Fibroblast of the aortic adventitia (primary cell): ENCODE measurements at regions not wholly inside any gene's neighbourhood (a gene's known extent, or its start where the extent isn't known, plus 50 kb on each side); places are given as distances from the start of the nearest gene placed in this dataset.

Experiments used
- DNase-seq: peaks from one replicate; pipeline ENCODE4 v3.0.0-alpha.2; 2010; ENCODE audit warnings: low read depth
- H3K4me3 ChIP-seq: 2 replicates; pipeline ENCODE4 v1.5.1; 2011; ENCODE audit warnings: low read depth, mild to moderate bottlenecking, control low read depth, low read length, moderate library complexity
- TF ChIP-seq, protein P1 (sequence below): IDR thresholded peaks from 2 replicates; pipeline ENCODE4 v1.5.1; 2011; ENCODE audit warnings: mild to moderate bottlenecking, low read length, control low read depth, inconsistent platforms; ENCODE audit not compliant: insufficient read depth

DNA sequence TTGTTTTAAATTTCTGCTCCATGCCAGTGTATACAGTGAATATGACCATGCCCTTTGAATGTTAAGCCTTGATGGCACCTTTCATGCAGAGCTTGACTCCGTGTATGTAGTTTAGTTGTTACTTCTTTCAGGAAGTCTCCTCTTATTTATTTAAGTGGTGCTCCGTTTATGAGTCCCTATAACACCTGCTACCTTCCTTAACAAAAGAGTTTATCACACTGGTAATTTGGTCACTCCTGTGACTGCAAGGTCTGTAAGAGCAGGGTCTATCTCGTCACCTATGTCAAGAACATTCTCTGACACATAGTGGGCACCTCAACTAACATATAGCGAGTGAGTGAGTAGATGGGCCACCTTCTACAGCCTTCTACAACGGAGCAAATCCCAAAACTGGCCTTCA lies 152.5 kb downstream of the CCDC34 start:
- no peak overlapping the region for H3K4me3 ChIP-seq
- no peak for DNase-seq
- TF ChIP-seq, protein P1, sequence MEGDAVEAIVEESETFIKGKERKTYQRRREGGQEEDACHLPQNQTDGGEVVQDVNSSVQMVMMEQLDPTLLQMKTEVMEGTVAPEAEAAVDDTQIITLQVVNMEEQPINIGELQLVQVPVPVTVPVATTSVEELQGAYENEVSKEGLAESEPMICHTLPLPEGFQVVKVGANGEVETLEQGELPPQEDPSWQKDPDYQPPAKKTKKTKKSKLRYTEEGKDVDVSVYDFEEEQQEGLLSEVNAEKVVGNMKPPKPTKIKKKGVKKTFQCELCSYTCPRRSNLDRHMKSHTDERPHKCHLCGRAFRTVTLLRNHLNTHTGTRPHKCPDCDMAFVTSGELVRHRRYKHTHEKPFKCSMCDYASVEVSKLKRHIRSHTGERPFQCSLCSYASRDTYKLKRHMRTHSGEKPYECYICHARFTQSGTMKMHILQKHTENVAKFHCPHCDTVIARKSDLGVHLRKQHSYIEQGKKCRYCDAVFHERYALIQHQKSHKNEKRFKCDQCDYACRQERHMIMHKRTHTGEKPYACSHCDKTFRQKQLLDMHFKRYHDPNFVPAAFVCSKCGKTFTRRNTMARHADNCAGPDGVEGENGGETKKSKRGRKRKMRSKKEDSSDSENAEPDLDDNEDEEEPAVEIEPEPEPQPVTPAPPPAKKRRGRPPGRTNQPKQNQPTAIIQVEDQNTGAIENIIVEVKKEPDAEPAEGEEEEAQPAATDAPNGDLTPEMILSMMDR: no peak

DNA sequence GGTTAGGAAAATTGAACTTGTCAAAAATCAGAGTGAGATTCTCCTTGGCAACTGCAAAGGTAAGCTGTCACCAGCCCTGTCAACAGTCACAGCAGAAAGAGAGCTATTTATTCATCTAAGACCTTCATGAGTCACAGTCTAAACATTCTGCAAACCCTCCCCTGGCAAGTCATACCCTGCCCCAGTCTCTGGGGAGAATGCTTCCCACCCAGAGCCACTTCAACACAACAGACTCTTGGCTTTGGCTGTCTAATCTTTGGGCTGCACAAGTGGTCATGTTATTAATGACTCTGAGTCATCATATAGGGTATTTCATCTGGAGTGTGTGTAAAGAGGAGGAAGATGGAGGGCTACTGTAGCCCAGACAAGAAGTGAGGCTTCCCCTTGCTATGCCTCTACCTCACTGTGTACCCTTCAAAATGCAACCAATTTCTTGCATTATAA lies 153.4 kb downstream of the CCDC34 start:
- TF ChIP-seq, protein P1: no peak
- no peak overlapping the region for H3K4me3 ChIP-seq
- DNase-seq: peak; percentile 96

DNA sequence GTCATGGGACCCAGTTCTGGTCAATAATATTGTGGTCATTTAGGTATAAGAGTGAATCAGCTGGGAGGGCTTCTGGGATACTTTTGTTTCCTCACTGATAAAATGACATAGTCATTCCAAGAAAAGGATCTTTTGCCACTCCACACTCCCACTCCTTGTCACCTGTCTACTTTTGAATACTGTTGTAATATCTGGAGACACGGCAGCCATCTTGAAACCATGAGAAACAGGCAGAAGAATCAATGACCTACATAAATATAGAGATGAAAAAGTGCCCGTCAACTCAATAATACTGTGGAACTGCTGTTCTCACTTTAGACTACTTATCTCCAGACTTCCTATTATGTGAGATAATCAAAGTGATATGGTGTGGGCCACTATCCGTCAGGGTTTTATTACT lies 154.2 kb downstream of the CCDC34 start:
- H3K4me3 ChIP-seq: no peak overlapping the region
- TF ChIP-seq, protein P1: no peak
- DNase-seq: no peak

DNA sequence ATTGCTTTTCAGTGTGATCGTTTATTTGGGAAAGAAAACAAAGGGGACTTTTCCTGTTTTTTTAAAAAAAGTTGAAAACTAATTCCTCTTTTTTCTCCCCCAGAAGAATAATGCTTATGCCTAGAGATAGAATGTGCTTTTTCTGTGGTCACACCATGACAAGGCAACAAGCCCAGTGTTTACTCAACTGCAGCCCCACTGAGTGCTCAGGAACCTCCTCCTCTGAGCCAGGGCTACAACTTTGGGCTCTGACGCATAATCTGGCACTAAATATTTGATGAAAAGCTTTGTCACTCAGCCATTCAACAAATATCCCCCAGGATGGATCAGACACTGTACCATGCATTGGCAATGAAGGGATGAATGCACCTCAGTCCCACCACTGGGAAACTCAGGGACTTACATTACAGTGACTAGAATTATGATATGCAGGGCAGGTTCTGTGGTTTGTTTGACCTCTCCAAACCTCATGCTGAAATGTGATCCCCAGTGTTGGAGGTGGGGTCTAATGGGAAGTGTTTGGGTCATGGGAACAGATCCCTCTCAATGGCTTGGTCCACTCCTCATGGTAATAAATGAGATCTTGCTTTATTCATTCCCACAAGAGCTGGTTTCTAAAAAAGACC lies 155.9 kb downstream of the CCDC34 start:
- TF ChIP-seq, protein P1: no peak
- DNase-seq: no peak
- H3K4me3 ChIP-seq: no peak overlapping the region

DNA sequence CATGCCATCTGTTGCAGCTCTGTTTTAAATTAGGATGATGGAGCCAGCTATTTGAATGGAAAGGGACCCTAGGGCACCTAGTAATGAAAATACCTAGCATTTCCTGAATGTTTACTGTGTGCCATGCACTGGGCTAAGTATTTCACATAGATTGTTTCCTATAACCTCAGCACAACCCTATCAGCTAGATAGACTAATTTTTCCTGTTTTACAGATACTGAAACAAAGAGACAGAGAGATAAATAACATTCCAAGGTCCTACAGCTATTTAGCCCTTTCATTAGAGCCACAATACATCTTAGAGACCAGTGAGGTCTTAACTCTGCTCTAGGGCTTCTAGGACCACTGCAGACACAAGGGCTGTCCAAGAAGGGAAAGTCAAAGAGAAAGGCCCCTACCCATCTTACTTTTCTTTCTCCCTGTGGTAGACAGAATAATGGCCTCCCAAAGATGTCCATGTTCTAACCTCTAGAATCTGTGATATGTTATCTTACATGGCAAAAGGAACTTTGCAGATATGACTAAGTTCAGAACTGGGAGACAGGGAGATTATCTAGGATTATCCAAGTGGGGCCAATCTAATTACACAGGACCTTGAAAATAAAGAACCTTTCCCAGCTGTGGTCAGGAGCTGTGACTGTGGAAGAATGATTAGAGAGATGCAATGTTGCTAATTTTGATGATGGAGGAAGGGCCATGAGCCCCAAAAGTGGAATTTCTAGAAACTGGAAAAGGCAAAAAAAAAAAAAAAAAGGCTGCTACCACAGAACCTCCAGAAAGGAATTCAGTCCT lies 157.0 kb downstream of the CCDC34 start:
- DNase-seq: no peak
- no peak overlapping the region for H3K4me3 ChIP-seq
- TF ChIP-seq, protein P1: no peak

DNA sequence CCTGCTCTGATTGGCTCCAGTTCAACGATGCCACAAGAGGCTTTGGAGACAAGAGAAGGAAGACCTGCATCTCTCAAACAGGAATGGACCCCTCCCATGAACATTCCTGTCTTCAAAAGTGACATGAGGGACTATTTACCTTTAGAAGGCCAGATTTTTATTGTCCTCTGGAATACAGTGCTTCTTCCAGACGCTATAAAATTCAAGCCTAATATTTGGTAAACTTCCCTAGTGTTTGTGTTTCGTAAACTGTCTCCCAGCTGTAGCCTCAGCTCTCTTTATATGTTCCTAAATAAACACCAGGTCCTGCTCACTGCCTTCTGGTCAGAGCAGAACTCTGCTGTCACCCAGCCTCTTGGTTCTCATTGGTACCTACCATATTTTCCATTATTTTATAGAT lies 157.8 kb downstream of the CCDC34 start:
- H3K4me3 ChIP-seq: no peak overlapping the region
- DNase-seq: no peak
- TF ChIP-seq, protein P1: no peak

DNA sequence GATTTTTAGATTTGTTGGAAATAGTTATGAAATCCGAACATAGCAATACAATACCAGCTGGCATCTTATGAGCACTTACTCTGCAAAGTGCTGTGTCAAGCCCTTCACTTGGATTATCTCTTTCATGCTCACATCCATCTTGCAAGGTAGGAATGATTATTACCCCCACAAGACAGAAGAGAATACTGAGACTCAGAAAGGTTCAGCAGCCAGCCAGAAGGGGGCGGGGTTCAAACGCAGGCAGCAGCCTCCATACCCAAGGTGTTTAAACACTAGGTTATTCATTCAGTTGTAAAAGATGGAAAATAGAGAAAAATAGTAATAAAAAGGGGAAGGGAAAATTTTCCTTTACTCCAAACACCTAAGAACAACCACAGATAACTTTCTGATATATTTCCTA lies 158.5 kb downstream of the CCDC34 start:
- DNase-seq: no peak
- no peak overlapping the region for H3K4me3 ChIP-seq
- TF ChIP-seq, protein P1: peak; percentile 43
